ENCODE measurements at regions not wholly inside any gene's neighbourhood (a gene's known extent, or its start where the extent isn't known, plus 50 kb on each side); places are given as distances from the start of the nearest gene placed in this dataset.

DNA sequence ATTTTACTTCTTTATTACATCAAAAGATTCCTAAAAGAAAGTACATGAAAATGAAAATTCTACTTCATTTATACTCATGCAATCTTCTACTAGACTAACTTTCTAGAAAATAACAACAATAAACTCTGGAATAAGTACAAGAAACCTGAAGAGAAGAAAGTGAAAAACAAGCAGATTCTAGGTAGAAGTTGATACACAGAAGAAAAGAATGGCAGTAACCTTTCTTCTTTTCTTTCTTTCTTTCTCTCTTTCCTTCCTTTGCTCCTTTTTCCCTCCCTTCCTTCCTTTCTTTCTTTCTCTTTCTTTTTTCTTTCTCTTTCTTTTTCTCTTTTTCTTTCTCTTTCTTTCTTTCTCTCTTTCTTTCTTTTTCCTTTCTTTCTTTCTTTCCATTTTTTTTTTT, 541.7 kb upstream of the ANKRD30A start:
- TF ChIP-seq, protein P1, sequence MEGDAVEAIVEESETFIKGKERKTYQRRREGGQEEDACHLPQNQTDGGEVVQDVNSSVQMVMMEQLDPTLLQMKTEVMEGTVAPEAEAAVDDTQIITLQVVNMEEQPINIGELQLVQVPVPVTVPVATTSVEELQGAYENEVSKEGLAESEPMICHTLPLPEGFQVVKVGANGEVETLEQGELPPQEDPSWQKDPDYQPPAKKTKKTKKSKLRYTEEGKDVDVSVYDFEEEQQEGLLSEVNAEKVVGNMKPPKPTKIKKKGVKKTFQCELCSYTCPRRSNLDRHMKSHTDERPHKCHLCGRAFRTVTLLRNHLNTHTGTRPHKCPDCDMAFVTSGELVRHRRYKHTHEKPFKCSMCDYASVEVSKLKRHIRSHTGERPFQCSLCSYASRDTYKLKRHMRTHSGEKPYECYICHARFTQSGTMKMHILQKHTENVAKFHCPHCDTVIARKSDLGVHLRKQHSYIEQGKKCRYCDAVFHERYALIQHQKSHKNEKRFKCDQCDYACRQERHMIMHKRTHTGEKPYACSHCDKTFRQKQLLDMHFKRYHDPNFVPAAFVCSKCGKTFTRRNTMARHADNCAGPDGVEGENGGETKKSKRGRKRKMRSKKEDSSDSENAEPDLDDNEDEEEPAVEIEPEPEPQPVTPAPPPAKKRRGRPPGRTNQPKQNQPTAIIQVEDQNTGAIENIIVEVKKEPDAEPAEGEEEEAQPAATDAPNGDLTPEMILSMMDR (conservative IDR thresholded peaks at IDR 0.05 in 1 of 2, IDR thresholded peaks at IDR 0.05 in 1 of 2; ENCODE audit: low read depth in 1 of 2, low read length in 2 of 2) = no peak
- TF ChIP-seq EZH2 (IDR thresholded peaks at IDR 0.05; ENCODE audit: low read length, missing control alignments) = no peak

Data from fibroblast of lung (primary cell).